GM23338 (cell line): ENCODE measurements at regions not wholly inside any gene's neighbourhood (a gene's known extent, or its start where the extent isn't known, plus 50 kb on each side); places are given as distances from the start of the nearest gene placed in this dataset.
"Not testable (repeated sequence)": the region's sequence is repeated elsewhere in the genome, so short reads cannot be mapped to it uniquely, and the experiment has no call there.

Source experiments
- ATAC-seq: fragments of 200-7000 bp; cut with Tn5 transposase; 3 replicates; pipeline ENCODE4 v1.9.1; 2020
- DNase-seq: peaks from one replicate; pipeline ENCODE4 v3.0.0-alpha.2; 2015; ENCODE audit warnings: low spot score
- H2AFZ ChIP-seq: fragments of 200-600 bp; sonication (generic); 2 replicates; pipeline ENCODE4 v1.8.0; 2016; ENCODE audit warnings: antibody characterized with exemption, mild to moderate bottlenecking, moderate library complexity
- H3F3A ChIP-seq: fragments of 200-600 bp; sonication (generic); replicated peaks from 2 replicates; pipeline ENCODE4 v1.8.0; 2017; ENCODE audit warnings: antibody characterized with exemption, mixed run types, low read depth
- H3K27ac ChIP-seq: fragments of 200-600 bp; sonication (generic); 2 replicates; pipeline ENCODE4 v1.6.1; 2016; ENCODE audit warnings: low read depth
- H3K27me3 ChIP-seq: fragments of 200-600 bp; sonication (generic); 2 replicates; pipeline ENCODE4 v1.8.0; 2016; ENCODE audit warnings: mild to moderate bottlenecking, mixed run types, moderate library complexity; ENCODE audit not compliant: insufficient read depth
- H3K36me3 ChIP-seq: fragments of 200-600 bp; sonication (generic); 2 replicates; pipeline ENCODE4 v1.8.0; 2016; ENCODE audit warnings: mild to moderate bottlenecking; ENCODE audit not compliant: insufficient read depth
- H3K4me1 ChIP-seq: fragments of 200-600 bp; sonication (generic); 2 replicates; pipeline ENCODE4 v1.8.0; 2016; ENCODE audit warnings: mild to moderate bottlenecking, moderate library complexity; ENCODE audit not compliant: insufficient read depth
- H3K4me2 ChIP-seq: fragments of 200-600 bp; sonication (generic); 2 replicates; pipeline ENCODE4 v1.7.1; 2017; ENCODE audit warnings: mixed run types
- H3K4me3 ChIP-seq: fragments of 200-600 bp; sonication (generic); 2 replicates; pipeline ENCODE4 v1.6.1; 2016; ENCODE audit warnings: mixed run types
- H3K79me2 ChIP-seq: fragments of 200-600 bp; sonication (generic); replicated peaks from 2 replicates; pipeline ENCODE4 v1.8.0; 2017; ENCODE audit warnings: mild to moderate bottlenecking; ENCODE audit not compliant: insufficient read depth
- H3K9me2 ChIP-seq: fragments of 200-600 bp; sonication (generic); 2 replicates; pipeline ENCODE4 v1.8.0; 2017; ENCODE audit not compliant: insufficient read depth
- H4K20me1 ChIP-seq: fragments of 200-600 bp; sonication (generic); replicated peaks from 2 replicates; pipeline ENCODE4 v1.8.0; 2017; ENCODE audit warnings: mild to moderate bottlenecking; ENCODE audit not compliant: insufficient read depth
- H3K27ac Mint-ChIP-seq: 2 replicates; pipeline ENCODE4 v1.8.0; 2020; ENCODE audit warnings: inconsistent platforms, mild to moderate bottlenecking, moderate library complexity, mixed read lengths
- H3K27me3 Mint-ChIP-seq: 3 replicates; pipeline ENCODE4 v1.8.0; 2022; ENCODE audit warnings: low read depth, mild to moderate bottlenecking, moderate library complexity, mixed read lengths, inconsistent platforms; ENCODE audit not compliant: insufficient read depth, poor library complexity
- H3K36me3 Mint-ChIP-seq: 3 replicates; pipeline ENCODE4 v1.8.0; 2021; ENCODE audit warnings: low read depth, mild to moderate bottlenecking, inconsistent platforms, moderate library complexity, mixed read lengths
- H3K4me1 Mint-ChIP-seq: 3 replicates; pipeline ENCODE4 v1.8.0; 2020; ENCODE audit warnings: mild to moderate bottlenecking, inconsistent platforms, mixed read lengths
- H3K4me3 Mint-ChIP-seq: 3 replicates; pipeline ENCODE4 v1.8.0; 2021; ENCODE audit warnings: moderate library complexity, mild to moderate bottlenecking, inconsistent platforms, mixed read lengths
- H3K9me3 Mint-ChIP-seq: 3 replicates; pipeline ENCODE4 v1.8.0; 2020; ENCODE audit warnings: moderate library complexity, mild to moderate bottlenecking, inconsistent platforms, mixed read lengths
- CREB1 ChIP-seq: fragments of 250-450 bp; sonication (Bioruptor Pico); IDR thresholded peaks from 2 replicates; pipeline ENCODE4 v1.5.0; 2020; ENCODE audit warnings: low read depth, mild to moderate bottlenecking, moderate library complexity
- EZH2 ChIP-seq: fragments of 200-600 bp; sonication (generic); IDR thresholded peaks from one replicate; pipeline ENCODE4 v1.8.0; 2017; ENCODE audit warnings: antibody characterized with exemption, mild to moderate bottlenecking, low read depth; ENCODE audit not compliant: unreplicated experiment
- EZH2phosphoT487 ChIP-seq: fragments of 200-600 bp; sonication (generic); IDR thresholded peaks from one replicate; pipeline ENCODE4 v1.8.1; 2018; ENCODE audit warnings: antibody characterized with exemption; ENCODE audit not compliant: unreplicated experiment
- JUNB ChIP-seq: IDR thresholded peaks from one replicate; pipeline ENCODE4 v1.6.1; 2016; ENCODE audit warnings: antibody characterized with exemption; ENCODE audit not compliant: unreplicated experiment
- NANOG ChIP-seq: IDR thresholded peaks from 2 replicates; pipeline ENCODE4 v1.6.1; 2016; ENCODE audit warnings: antibody characterized with exemption, borderline replicate concordance
- POLR2AphosphoS5 ChIP-seq: IDR thresholded peaks from 2 replicates; pipeline ENCODE4 v1.6.1; 2016; ENCODE audit warnings: antibody characterized with exemption, low read depth
- STAT1 ChIP-seq: IDR thresholded peaks from one replicate; pipeline ENCODE4 v1.6.1; 2016; ENCODE audit warnings: antibody characterized with exemption; ENCODE audit not compliant: unreplicated experiment
- ZNF114 ChIP-seq: fragments of 250-450 bp; sonication (Bioruptor Pico); IDR thresholded peaks from 2 replicates; pipeline ENCODE4 v1.5.0; 2020; ENCODE audit warnings: mild to moderate bottlenecking, moderate library complexity
- ZNF331 ChIP-seq: fragments of 250-450 bp; sonication (Bioruptor Pico); IDR thresholded peaks from 2 replicates; pipeline ENCODE4 v1.5.0; 2020; ENCODE audit warnings: low read depth, mild to moderate bottlenecking, moderate library complexity
- TF ChIP-seq, protein P1 (sequence below): IDR thresholded peaks from one replicate; pipeline ENCODE4 v1.6.1; 2018; ENCODE audit warnings: antibody characterized with exemption; ENCODE audit not compliant: unreplicated experiment
- TF ChIP-seq, protein P2 (sequence below), 2 experiments: fragments of 200-600 bp in 1 of 2; sonication (generic) in 1 of 2; conservative IDR thresholded peaks; 2 replicates each; pipeline versions ENCODE4 v1.5.1 to v1.6.1; 2016 to 2017; ENCODE audit warnings: antibody characterized with exemption in 2 of 2, low read depth in 2 of 2, mild to moderate bottlenecking in 2 of 2, moderate library complexity in 1 of 2

DNA sequence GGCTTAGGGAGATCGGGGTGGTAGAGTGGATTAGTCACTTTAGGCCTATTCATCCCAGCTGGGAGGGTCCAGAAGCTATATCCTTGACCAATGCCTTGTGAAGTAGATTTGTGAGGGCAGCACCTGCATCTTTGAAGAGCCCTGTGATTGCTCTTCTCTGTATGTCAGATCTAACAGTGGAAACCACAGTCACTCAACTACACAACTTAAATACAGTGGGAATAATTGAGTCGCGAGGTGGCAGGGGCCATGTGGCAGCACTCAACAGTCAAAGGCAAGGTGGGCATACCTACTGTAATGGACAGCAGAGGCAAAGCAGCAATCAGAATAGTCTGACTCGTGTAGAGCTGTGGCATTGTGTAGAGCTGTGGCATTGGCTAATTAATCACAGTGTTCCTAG is 202.1 kb upstream of the KIF2A start:
- DNase-seq, H4K20me1 ChIP-seq, H3K36me3 Mint-ChIP-seq, H3K79me2 ChIP-seq, H3K4me1 ChIP-seq, H3K4me2 ChIP-seq, H3F3A ChIP-seq, H3K36me3 ChIP-seq, H3K4me3 Mint-ChIP-seq, H3K27ac Mint-ChIP-seq, ATAC-seq, H3K27me3 ChIP-seq, H3K27ac ChIP-seq, H3K4me3 ChIP-seq, H3K27me3 Mint-ChIP-seq, H3K9me2 ChIP-seq, H2AFZ ChIP-seq, H3K4me1 Mint-ChIP-seq: not testable (repeated sequence)
- H3K9me3 Mint-ChIP-seq: peaks cover 13% of the 10 kb centered on the region

DNA sequence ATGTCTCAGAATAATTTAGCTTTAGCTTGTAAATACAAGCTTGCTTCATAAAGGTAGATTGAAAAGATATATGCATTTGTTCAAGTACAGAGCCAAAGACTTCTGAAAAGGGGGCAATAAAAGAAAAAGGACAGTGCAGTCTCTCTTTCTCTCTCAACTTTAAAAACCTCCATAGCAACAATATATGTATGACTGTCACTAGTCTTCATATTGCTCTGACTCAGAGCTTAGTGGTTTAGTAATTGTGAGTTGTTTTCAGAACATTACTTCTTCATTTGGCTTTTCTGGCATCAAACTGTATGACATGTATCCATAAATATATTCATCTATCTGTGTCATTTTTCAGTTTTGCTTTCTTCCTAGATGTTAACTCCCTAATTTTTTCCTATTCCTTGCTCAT is 194.6 kb upstream of the KIF2A start:
- Histone ChIP-seq H4K20me1 (no peaks in the 10 kb centered on the region), H3K4me1 (no peaks in the 10 kb centered on the region), H3K9me2 (no peaks in the 10 kb centered on the region), H3F3A (no peaks in the 10 kb centered on the region), H3K27ac (no peak overlapping the region), H3K36me3 (no peaks in the 10 kb centered on the region), H3K27me3 (no peaks in the 10 kb centered on the region), H2AFZ (no peak overlapping the region), H3K4me2 (no peak overlapping the region), H3K79me2 (no peaks in the 10 kb centered on the region), H3K4me3 (no peak overlapping the region)
- Mint-ChIP-seq H3K4me1 (no peaks in the 10 kb centered on the region), H3K9me3 (no peaks in the 10 kb centered on the region), H3K27ac (no peak overlapping the region), H3K4me3 (no peak overlapping the region), H3K36me3 (no peaks in the 10 kb centered on the region), H3K27me3 (no peaks in the 10 kb centered on the region)
- DNase-seq: no peak
- no peak for TF ChIP-seq ZNF331 (CRISPR knock-in tag)
- TF ChIP-seq CREB1 (CRISPR knock-in tag): no peak
- no peak for TF ChIP-seq NANOG
- TF ChIP-seq JUNB: no peak
- TF ChIP-seq STAT1: no peak
- TF ChIP-seq, protein P1, sequence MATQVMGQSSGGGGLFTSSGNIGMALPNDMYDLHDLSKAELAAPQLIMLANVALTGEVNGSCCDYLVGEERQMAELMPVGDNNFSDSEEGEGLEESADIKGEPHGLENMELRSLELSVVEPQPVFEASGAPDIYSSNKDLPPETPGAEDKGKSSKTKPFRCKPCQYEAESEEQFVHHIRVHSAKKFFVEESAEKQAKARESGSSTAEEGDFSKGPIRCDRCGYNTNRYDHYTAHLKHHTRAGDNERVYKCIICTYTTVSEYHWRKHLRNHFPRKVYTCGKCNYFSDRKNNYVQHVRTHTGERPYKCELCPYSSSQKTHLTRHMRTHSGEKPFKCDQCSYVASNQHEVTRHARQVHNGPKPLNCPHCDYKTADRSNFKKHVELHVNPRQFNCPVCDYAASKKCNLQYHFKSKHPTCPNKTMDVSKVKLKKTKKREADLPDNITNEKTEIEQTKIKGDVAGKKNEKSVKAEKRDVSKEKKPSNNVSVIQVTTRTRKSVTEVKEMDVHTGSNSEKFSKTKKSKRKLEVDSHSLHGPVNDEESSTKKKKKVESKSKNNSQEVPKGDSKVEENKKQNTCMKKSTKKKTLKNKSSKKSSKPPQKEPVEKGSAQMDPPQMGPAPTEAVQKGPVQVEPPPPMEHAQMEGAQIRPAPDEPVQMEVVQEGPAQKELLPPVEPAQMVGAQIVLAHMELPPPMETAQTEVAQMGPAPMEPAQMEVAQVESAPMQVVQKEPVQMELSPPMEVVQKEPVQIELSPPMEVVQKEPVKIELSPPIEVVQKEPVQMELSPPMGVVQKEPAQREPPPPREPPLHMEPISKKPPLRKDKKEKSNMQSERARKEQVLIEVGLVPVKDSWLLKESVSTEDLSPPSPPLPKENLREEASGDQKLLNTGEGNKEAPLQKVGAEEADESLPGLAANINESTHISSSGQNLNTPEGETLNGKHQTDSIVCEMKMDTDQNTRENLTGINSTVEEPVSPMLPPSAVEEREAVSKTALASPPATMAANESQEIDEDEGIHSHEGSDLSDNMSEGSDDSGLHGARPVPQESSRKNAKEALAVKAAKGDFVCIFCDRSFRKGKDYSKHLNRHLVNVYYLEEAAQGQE: no peak
- no peak for TF ChIP-seq EZH2
- no peak for TF ChIP-seq ZNF114 (CRISPR knock-in tag)
- no peak for TF ChIP-seq EZH2phosphoT487
- no peak for TF ChIP-seq POLR2AphosphoS5
- TF ChIP-seq, protein P2, sequence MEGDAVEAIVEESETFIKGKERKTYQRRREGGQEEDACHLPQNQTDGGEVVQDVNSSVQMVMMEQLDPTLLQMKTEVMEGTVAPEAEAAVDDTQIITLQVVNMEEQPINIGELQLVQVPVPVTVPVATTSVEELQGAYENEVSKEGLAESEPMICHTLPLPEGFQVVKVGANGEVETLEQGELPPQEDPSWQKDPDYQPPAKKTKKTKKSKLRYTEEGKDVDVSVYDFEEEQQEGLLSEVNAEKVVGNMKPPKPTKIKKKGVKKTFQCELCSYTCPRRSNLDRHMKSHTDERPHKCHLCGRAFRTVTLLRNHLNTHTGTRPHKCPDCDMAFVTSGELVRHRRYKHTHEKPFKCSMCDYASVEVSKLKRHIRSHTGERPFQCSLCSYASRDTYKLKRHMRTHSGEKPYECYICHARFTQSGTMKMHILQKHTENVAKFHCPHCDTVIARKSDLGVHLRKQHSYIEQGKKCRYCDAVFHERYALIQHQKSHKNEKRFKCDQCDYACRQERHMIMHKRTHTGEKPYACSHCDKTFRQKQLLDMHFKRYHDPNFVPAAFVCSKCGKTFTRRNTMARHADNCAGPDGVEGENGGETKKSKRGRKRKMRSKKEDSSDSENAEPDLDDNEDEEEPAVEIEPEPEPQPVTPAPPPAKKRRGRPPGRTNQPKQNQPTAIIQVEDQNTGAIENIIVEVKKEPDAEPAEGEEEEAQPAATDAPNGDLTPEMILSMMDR (conservative IDR thresholded peaks at IDR 0.05; ENCODE audit: low read depth in 2 of 2): no peak
- no peak for ATAC-seq
